ENCODE measurements at regions not wholly inside any gene's neighbourhood (a gene's known extent, or its start where the extent isn't known, plus 50 kb on each side); places are given as distances from the start of the nearest gene placed in this dataset.
"Not testable (repeated sequence)": the region's sequence is repeated elsewhere in the genome, so short reads cannot be mapped to it uniquely, and the experiment has no call there.

GRCh38 chr9:67708109-67708508 is 150.6 kb upstream of the ANKRD20A1 start:
- not testable (repeated sequence) for DNase-seq

GRCh38 chr9:67711429-67711828 is 147.3 kb upstream of the ANKRD20A1 start:
- not testable (repeated sequence) for DNase-seq

- not testable (repeated sequence) for DNase-seq
Measured at GRCh38 chr9:67711931-67712330, 146.8 kb upstream of the ANKRD20A1 start.

- DNase-seq, result not testable (repeated sequence)
Measured at GRCh38 chr9:67712956-67713355, 145.8 kb upstream of the ANKRD20A1 start.

- DNase-seq, result peak; percentile 12
Measured at GRCh38 chr9:67717830-67718388, 140.8 kb upstream of the ANKRD20A1 start.

- DNase-seq, result peak; percentile 0
Measured at GRCh38 chr9:67720491-67720890, 138.2 kb upstream of the ANKRD20A1 start.

- DNase-seq, result not testable (repeated sequence)
Measured at GRCh38 chr9:67722460-67723090, 136.2 kb upstream of the ANKRD20A1 start.

GRCh38 chr9:67723185-67723584 is 135.5 kb upstream of the ANKRD20A1 start:
- DNase-seq, result not testable (repeated sequence)

- peak; percentile 12 for DNase-seq
Measured at GRCh38 chr9:67724885-67725284, 133.8 kb upstream of the ANKRD20A1 start.

GRCh38 chr9:67726213-67726988 is 132.3 kb upstream of the ANKRD20A1 start:
- peak; percentile 2 for DNase-seq

- DNase-seq, result not testable (repeated sequence)
Measured at GRCh38 chr9:67763133-67763532, 95.6 kb upstream of the ANKRD20A1 start.

- DNase-seq, result not testable (repeated sequence)
Measured at GRCh38 chr9:67771807-67772206, 86.9 kb upstream of the ANKRD20A1 start.

GRCh38 chr9:67800170-67800569 is 58.6 kb upstream of the ANKRD20A1 start:
- peak; percentile 1 for DNase-seq
